HCT116 (cell line): ENCODE measurements at regions not wholly inside any gene's neighbourhood (a gene's known extent, or its start where the extent isn't known, plus 50 kb on each side); places are given as distances from the start of the nearest gene placed in this dataset.

ENCODE experiments used
- ATAC-seq: fragments of 200-7000 bp; cut with Tn5 transposase; 2 replicates; pipeline ENCODE4 v1.9.1; 2020; ENCODE audit warnings: mild to moderate bottlenecking, moderate library complexity
- BruUV-seq: library from RNA; stranded (reverse); fragments of 400-500 nt; replicated peaks from 2 replicates; lab custom pipeline; 2021; lab: Mats Ljungman, UMichigan
- CTCF ChIA-PET: fragments of 300-600 bp; sonication (Branson Sonifier 250); formaldehyde crosslinking; loops from one replicate; lab custom pipeline; 2021; ENCODE audit warnings: antibody characterized with exemption; lab: Charles Lee
- POLR2A ChIA-PET: fragments of 300-600, 350-600 bp; sonication (Branson Sonifier 250); formaldehyde crosslinking; loops from one replicate; lab custom pipeline; 2021; ENCODE audit warnings: antibody characterized with exemption; lab: Charles Lee
- RAD21 ChIA-PET, 2 experiments: fragments of 300-600 bp; sonication (Branson Sonifier 250); formaldehyde crosslinking; loops; one replicate each; lab custom pipeline; 2023; ENCODE audit warnings: low total read pairs in 2 of 2; ENCODE audit not compliant: uncharacterized antibody in 2 of 2, unreplicated experiment in 2 of 2, low non-redundant PET in 1 of 2; lab: Charles Lee
- DNase-seq: peaks from one replicate; pipeline ENCODE4 v3.0.0-alpha.2; 2010; ENCODE audit warnings: low read depth, low spot score
- H2AFZ ChIP-seq: fragments of 200-600 bp; shearing (Covaris generic), sonication (generic); 2 replicates; pipeline ENCODE4 v1.6.1; 2017; ENCODE audit warnings: low read depth, mixed run types, mixed read lengths, antibody characterized with exemption, low read length; ENCODE audit not compliant: poor library complexity, severe bottlenecking
- H3K27ac ChIP-seq: 2 replicates; pipeline ENCODE4 v1.5.1; 2012; ENCODE audit warnings: low read depth, low read length
- H3K27me3 ChIP-seq: fragments of 200-600 bp; sonication (generic); 2 replicates; pipeline ENCODE4 v1.6.1; 2016; ENCODE audit warnings: mixed run types, low read length, mixed read lengths; ENCODE audit not compliant: insufficient read depth
- H3K36me3 ChIP-seq, 2 experiments: fragments of 200-500 bp in 1 of 2; fragments of 200-600 bp in 1 of 2; sonication (Bioruptor generic) in 1 of 2; sonication (generic) in 1 of 2; 2 replicates each; pipeline versions ENCODE4 v1.5.1 to v1.6.1; 2014 to 2016; ENCODE audit warnings: low read length in 2 of 2, inconsistent platforms in 1 of 2, mixed read lengths in 1 of 2, mixed run types in 1 of 2; ENCODE audit not compliant: insufficient read depth in 2 of 2, control insufficient read depth in 1 of 2
- H3K4me1 ChIP-seq, 2 experiments: fragments of 200-600 bp in 1 of 2; sonication (generic) in 1 of 2; 2 replicates each; pipeline versions ENCODE4 v1.5.1 to v1.6.1; 2012 to 2017; ENCODE audit warnings: low read length in 2 of 2, inconsistent platforms in 1 of 2, mild to moderate bottlenecking in 1 of 2, mixed read lengths in 1 of 2, mixed run types in 1 of 2, moderate library complexity in 1 of 2; ENCODE audit not compliant: insufficient read depth in 2 of 2, control insufficient read depth in 1 of 2
- H3K4me2 ChIP-seq: fragments of 200-600 bp; sonication (generic); 2 replicates; pipeline ENCODE4 v1.6.1; 2017; ENCODE audit warnings: mixed run types, low read length, mixed read lengths
- H3K4me3 ChIP-seq, 2 experiments: fragments of 200-600 bp in 1 of 2; sonication (generic) in 1 of 2; replicated peaks in 1 of 2; 2 replicates each; pipeline ENCODE4 v1.5.1; 2011 to 2016; ENCODE audit warnings: low read length in 2 of 2, control low read depth in 1 of 2, low read depth in 1 of 2, mild to moderate bottlenecking in 1 of 2, mixed read lengths in 1 of 2, mixed run types in 1 of 2
- H3K79me2 ChIP-seq: fragments of 200-600 bp; sonication (generic); 2 replicates; pipeline ENCODE4 v1.6.1; 2017; ENCODE audit warnings: mild to moderate bottlenecking, mixed run types, low read length, moderate library complexity, mixed read lengths; ENCODE audit not compliant: insufficient read depth
- H3K9ac ChIP-seq: fragments of 200-600 bp; sonication (generic); 2 replicates; pipeline ENCODE4 v1.6.1; 2016; ENCODE audit warnings: low read length, mixed read lengths
- H3K9me2 ChIP-seq: fragments of 200-600 bp; sonication (generic), shearing (Covaris generic); 2 replicates; pipeline ENCODE4 v1.6.1; 2017; ENCODE audit warnings: mixed run types, mild to moderate bottlenecking, moderate library complexity; ENCODE audit not compliant: insufficient read depth
- H3K9me3 ChIP-seq, 2 experiments: fragments of 200-500 bp in 1 of 2; fragments of 200-600 bp in 1 of 2; sonication (Bioruptor generic) in 1 of 2; sonication (generic) in 1 of 2; 2 replicates each; pipeline ENCODE4 v1.6.1; 2014 to 2017; ENCODE audit warnings: low read length in 2 of 2, mixed read lengths in 2 of 2, inconsistent platforms in 1 of 2, low read depth in 1 of 2, mild to moderate bottlenecking in 1 of 2, mixed run types in 1 of 2, moderate library complexity in 1 of 2; ENCODE audit not compliant: control insufficient read depth in 1 of 2, insufficient read depth in 1 of 2
- H4K20me1 ChIP-seq: fragments of 200-600 bp; sonication (generic), shearing (Covaris generic); 2 replicates; pipeline ENCODE4 v1.6.1; 2017; ENCODE audit warnings: mixed run types, mild to moderate bottlenecking, moderate library complexity; ENCODE audit not compliant: insufficient read depth
- CBX3 ChIP-seq: IDR thresholded peaks from 2 replicates; pipeline ENCODE4 v1.6.1; 2012; ENCODE audit warnings: low read depth
- CEBPB ChIP-seq: IDR thresholded peaks from 2 replicates; pipeline ENCODE4 v1.6.1; 2012; ENCODE audit warnings: low read depth
- EGR1 ChIP-seq: IDR thresholded peaks from 2 replicates; pipeline ENCODE4 v1.6.1; 2012; ENCODE audit warnings: low read depth
- ELF1 ChIP-seq: IDR thresholded peaks from 2 replicates; pipeline ENCODE4 v1.6.1; 2012; ENCODE audit warnings: low read depth, borderline replicate concordance
- JUND ChIP-seq: IDR thresholded peaks from 2 replicates; pipeline ENCODE4 v1.6.1; 2012
- POLR2A ChIP-seq: IDR thresholded peaks from 2 replicates; pipeline ENCODE4 v1.7.0; 2011; ENCODE audit warnings: borderline replicate concordance; ENCODE audit not compliant: insufficient read depth, insufficient read length; ENCODE audit errors: extremely low read depth
- POLR2AphosphoS5 ChIP-seq: IDR thresholded peaks from 2 replicates; pipeline ENCODE4 v1.6.1; 2011; ENCODE audit warnings: mild to moderate bottlenecking, low read depth, low read length, moderate library complexity
- SP1 ChIP-seq: IDR thresholded peaks from 2 replicates; pipeline ENCODE4 v1.6.1; 2012; ENCODE audit warnings: low read depth
- TCF7L2 ChIP-seq: IDR thresholded peaks from 2 replicates; pipeline ENCODE4 v1.7.0; 2011; ENCODE audit warnings: borderline replicate concordance, inconsistent platforms; ENCODE audit not compliant: insufficient read depth, insufficient read length; ENCODE audit errors: extremely low read depth
- YY1 ChIP-seq: IDR thresholded peaks from 2 replicates; pipeline ENCODE4 v1.6.1; 2011; ENCODE audit warnings: low read length, low read depth, moderate library complexity, mild to moderate bottlenecking; ENCODE audit not compliant: insufficient replicate concordance; ENCODE audit errors: extremely low read depth
- ZNF274 ChIP-seq: fragments of 200-500 bp; sonication (Bioruptor generic); IDR thresholded peaks from 2 replicates; pipeline ENCODE4 v1.6.1; 2014; ENCODE audit warnings: mild to moderate bottlenecking, low read depth, low read length, inconsistent platforms
- intact Hi-C: fragments of 100-400 bp; cut with micrococcal nuclease; formaldehyde crosslinking; loops from 2 replicates; pipeline ENCODE4 v1.10.0; 2022
- TF ChIP-seq, protein P1 (sequence below): IDR thresholded peaks from 2 replicates; pipeline ENCODE4 v1.6.1; 2012
- TF ChIP-seq, protein P2 (sequence below): IDR thresholded peaks from 2 replicates; pipeline ENCODE4 v1.6.1; 2012
- TF ChIP-seq, protein P3 (sequence below), 3 experiments: fragments of 200-600 bp in 1 of 3; sonication (generic) in 1 of 3; IDR thresholded peaks in 2 of 3; conservative IDR thresholded peaks in 1 of 3; 2 replicates each; pipeline ENCODE4 v1.5.1; 2012 to 2017; ENCODE audit warnings: low read depth in 2 of 3, low read length in 2 of 3, antibody characterized with exemption in 1 of 3, borderline replicate concordance in 1 of 3, control low read depth in 1 of 3, mild to moderate bottlenecking in 1 of 3, mixed read lengths in 1 of 3, mixed run types in 1 of 3, moderate library complexity in 1 of 3; ENCODE audit not compliant: insufficient read depth in 1 of 3

- no peak overlapping the region for H2AFZ ChIP-seq
- H3K27ac ChIP-seq: no peak overlapping the region
- no peaks in the 10 kb centered on the region for H3K9me3 ChIP-seq
- no TSS peak for BruUV-seq
- H3K27me3 ChIP-seq: peaks cover 29% of the 10 kb centered on the region
- H3K9me2 ChIP-seq: no peaks in the 10 kb centered on the region
- CTCF ChIA-PET: no interaction called here
- no peak overlapping the region for H3K4me2 ChIP-seq
- H3K9ac ChIP-seq: no peak overlapping the region
- intact Hi-C loops: no loop called here
- DNase-seq: no peak
- RAD21 ChIA-PET: no interaction called here
- no peak overlapping the region for H3K4me3 ChIP-seq
- no peaks in the 10 kb centered on the region for H3K79me2 ChIP-seq
- no peak for ATAC-seq
- H4K20me1 ChIP-seq: no peaks in the 10 kb centered on the region
- no peaks in the 10 kb centered on the region for H3K4me1 ChIP-seq
- POLR2A ChIA-PET: no interaction called here
- TF ChIP-seq POLR2A (no peak), CEBPB (no peak), EGR1 (no peak), TCF7L2 (no peak), JUND (no peak), ZNF274 (no peak), ELF1 (no peak), CBX3 (no peak), SP1 (no peak), POLR2AphosphoS5 (no peak), YY1 (no peak)
- TF ChIP-seq, protein P1, sequence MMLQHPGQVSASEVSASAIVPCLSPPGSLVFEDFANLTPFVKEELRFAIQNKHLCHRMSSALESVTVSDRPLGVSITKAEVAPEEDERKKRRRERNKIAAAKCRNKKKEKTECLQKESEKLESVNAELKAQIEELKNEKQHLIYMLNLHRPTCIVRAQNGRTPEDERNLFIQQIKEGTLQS: no peak
- TF ChIP-seq, protein P2, sequence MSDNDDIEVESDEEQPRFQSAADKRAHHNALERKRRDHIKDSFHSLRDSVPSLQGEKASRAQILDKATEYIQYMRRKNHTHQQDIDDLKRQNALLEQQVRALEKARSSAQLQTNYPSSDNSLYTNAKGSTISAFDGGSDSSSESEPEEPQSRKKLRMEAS: no peak
- TF ChIP-seq, protein P3, sequence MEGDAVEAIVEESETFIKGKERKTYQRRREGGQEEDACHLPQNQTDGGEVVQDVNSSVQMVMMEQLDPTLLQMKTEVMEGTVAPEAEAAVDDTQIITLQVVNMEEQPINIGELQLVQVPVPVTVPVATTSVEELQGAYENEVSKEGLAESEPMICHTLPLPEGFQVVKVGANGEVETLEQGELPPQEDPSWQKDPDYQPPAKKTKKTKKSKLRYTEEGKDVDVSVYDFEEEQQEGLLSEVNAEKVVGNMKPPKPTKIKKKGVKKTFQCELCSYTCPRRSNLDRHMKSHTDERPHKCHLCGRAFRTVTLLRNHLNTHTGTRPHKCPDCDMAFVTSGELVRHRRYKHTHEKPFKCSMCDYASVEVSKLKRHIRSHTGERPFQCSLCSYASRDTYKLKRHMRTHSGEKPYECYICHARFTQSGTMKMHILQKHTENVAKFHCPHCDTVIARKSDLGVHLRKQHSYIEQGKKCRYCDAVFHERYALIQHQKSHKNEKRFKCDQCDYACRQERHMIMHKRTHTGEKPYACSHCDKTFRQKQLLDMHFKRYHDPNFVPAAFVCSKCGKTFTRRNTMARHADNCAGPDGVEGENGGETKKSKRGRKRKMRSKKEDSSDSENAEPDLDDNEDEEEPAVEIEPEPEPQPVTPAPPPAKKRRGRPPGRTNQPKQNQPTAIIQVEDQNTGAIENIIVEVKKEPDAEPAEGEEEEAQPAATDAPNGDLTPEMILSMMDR (IDR thresholded peaks at IDR 0.05 in 2 of 3, conservative IDR thresholded peaks at IDR 0.05 in 1 of 3; ENCODE audit: borderline replicate concordance in 1 of 3, insufficient read depth in 1 of 3, low read depth in 2 of 3, low read length in 2 of 3): no peak
- H3K36me3 ChIP-seq: no peaks in the 10 kb centered on the region
Measured at GRCh38 chr6:159512104-159512503, 180.9 kb downstream of the SOD2 start.
